ENCODE measurements at regions not wholly inside any gene's neighbourhood (a gene's known extent, or its start where the extent isn't known, plus 50 kb on each side); places are given as distances from the start of the nearest gene placed in this dataset.

GRCh38 chr1:81364088-81364487, 436.6 kb upstream of the ADGRL2 start:
- H3K36me3 ChIP-seq: no peaks in the 10 kb centered on the region
- DNase-seq (no peak), ATAC-seq (no peak)
- TF ChIP-seq CTCF (IDR thresholded peaks at IDR 0.05): no peak
- TF ChIP-seq POLR2A (IDR thresholded peaks at IDR 0.05): no peak
- intact Hi-C loops (cut with DNase I): no loop called here
- no peaks in the 10 kb centered on the region for H3K27me3 ChIP-seq
- no peak overlapping the region for H3K27ac ChIP-seq
- 69% methylated on average over 1 of the region's 1 CpG for WGBS (ENCODE audit: insufficient coverage, low coverage, low lambda C conversion rate, missing lambda C conversion rate)
- no peak overlapping the region for H3K4me3 ChIP-seq
- H3K4me1 ChIP-seq: no peaks in the 10 kb centered on the region
- H3K9me3 ChIP-seq: no peaks in the 10 kb centered on the region

GRCh38 chr1:81358151-81358550, 442.6 kb upstream of the ADGRL2 start:
- DNase-seq (no peak), ATAC-seq (no peak)
- Histone ChIP-seq H3K4me3 (no peak overlapping the region), H3K9me3 (no peaks in the 10 kb centered on the region), H3K27ac (no peak overlapping the region), H3K27me3 (no peaks in the 10 kb centered on the region), H3K36me3 (no peaks in the 10 kb centered on the region), H3K4me1 (no peaks in the 10 kb centered on the region)
- WGBS (ENCODE audit: insufficient coverage, low coverage, low lambda C conversion rate, missing lambda C conversion rate): 45% methylated on average over 1 of the region's 1 CpG
- intact Hi-C loops (cut with DNase I): no loop called here
- no peak for TF ChIP-seq CTCF (IDR thresholded peaks at IDR 0.05)
- TF ChIP-seq POLR2A (IDR thresholded peaks at IDR 0.05): no peak

GRCh38 chr1:81351864-81352263, 448.9 kb upstream of the ADGRL2 start:
- 78% methylated on average over 5 of the region's 5 CpGs for WGBS (ENCODE audit: insufficient coverage, low coverage, low lambda C conversion rate, missing lambda C conversion rate)
- H3K27me3 ChIP-seq: no peaks in the 10 kb centered on the region
- intact Hi-C loops (cut with DNase I): no loop called here
- H3K27ac ChIP-seq: no peak overlapping the region
- no peaks in the 10 kb centered on the region for H3K36me3 ChIP-seq
- DNase-seq (no peak), ATAC-seq (no peak)
- TF ChIP-seq POLR2A (IDR thresholded peaks at IDR 0.05) (no peak), CTCF (IDR thresholded peaks at IDR 0.05) (no peak)
- no peak overlapping the region for H3K4me3 ChIP-seq
- H3K4me1 ChIP-seq: no peaks in the 10 kb centered on the region
- no peaks in the 10 kb centered on the region for H3K9me3 ChIP-seq

- H3K27me3 ChIP-seq: no peaks in the 10 kb centered on the region
- WGBS (ENCODE audit: insufficient coverage, low coverage, low lambda C conversion rate, missing lambda C conversion rate): 25% methylated on average over 3 of the region's 3 CpGs
- no peaks in the 10 kb centered on the region for H3K4me1 ChIP-seq
- no peaks in the 10 kb centered on the region for H3K36me3 ChIP-seq
- ATAC-seq (no peak), DNase-seq (no peak)
- intact Hi-C loops (cut with DNase I): no loop called here
- no peak overlapping the region for H3K4me3 ChIP-seq
- TF ChIP-seq CTCF (IDR thresholded peaks at IDR 0.05): no peak
- TF ChIP-seq POLR2A (IDR thresholded peaks at IDR 0.05): no peak
- no peak overlapping the region for H3K27ac ChIP-seq
- no peaks in the 10 kb centered on the region for H3K9me3 ChIP-seq
Measured at GRCh38 chr1:81349194-81349965, 451.4 kb upstream of the ADGRL2 start.

Data from right lobe of liver (tissue), 6 donors.